PC-3 (cell line): ENCODE measurements at regions not wholly inside any gene's neighbourhood (a gene's known extent, or its start where the extent isn't known, plus 50 kb on each side); places are given as distances from the start of the nearest gene placed in this dataset.

Source experiments
- ATAC-seq: fragments of 200-7000 bp; cut with Tn5 transposase; 2 replicates; pipeline ENCODE4 v1.9.1; 2020; ENCODE audit warnings: mild to moderate bottlenecking, moderate library complexity
- BruUV-seq: library from RNA; stranded (reverse); fragments of 400-500 nt; replicated peaks from 2 replicates; lab custom pipeline; 2021; lab: Mats Ljungman, UMichigan
- CTCF ChIA-PET: fragments of 300-600 bp; sonication (Branson Sonifier 250); formaldehyde crosslinking; loops from one replicate; lab custom pipeline; 2022; ENCODE audit warnings: antibody characterized with exemption; lab: Charles Lee
- POLR2A ChIA-PET: fragments of 300-600 bp; sonication (Branson Sonifier 250); formaldehyde crosslinking; loops from one replicate; lab custom pipeline; 2022; ENCODE audit warnings: antibody characterized with exemption; ENCODE audit not compliant: unreplicated experiment; lab: Charles Lee
- DNase-seq: peaks from one replicate; pipeline ENCODE4 v3.0.0-alpha.2; 2015
- H2AFZ ChIP-seq: fragments of 300-600 bp; sonication (generic); 2 replicates; pipeline ENCODE4 v1.6.0; 2016; ENCODE audit warnings: antibody characterized with exemption, low read length
- H3F3A ChIP-seq: fragments of 300-600 bp; sonication (generic); one replicate; pipeline ENCODE4 v1.6.0; 2017; ENCODE audit warnings: antibody characterized with exemption, low read length, control low read depth, mild to moderate bottlenecking; ENCODE audit not compliant: unreplicated experiment
- H3K27ac ChIP-seq: fragments of 300-600 bp; sonication (generic); 2 replicates; pipeline ENCODE4 v1.5.1; 2016; ENCODE audit warnings: mild to moderate bottlenecking, low read length
- H3K27me3 ChIP-seq: fragments of 300-600 bp; sonication (generic); 2 replicates; pipeline ENCODE4 v1.6.1; 2016; ENCODE audit warnings: low read length, mixed read lengths
- H3K36me3 ChIP-seq: fragments of 300-600 bp; sonication (generic); 2 replicates; pipeline ENCODE4 v1.6.1; 2016; ENCODE audit warnings: low read depth, mixed run types, low read length, mixed read lengths
- H3K4me1 ChIP-seq: fragments of 300-600 bp; sonication (generic); 2 replicates; pipeline ENCODE4 v1.5.1; 2016; ENCODE audit warnings: low read length; ENCODE audit not compliant: insufficient read depth
- H3K4me2 ChIP-seq: fragments of 300-600 bp; sonication (generic); 2 replicates; pipeline ENCODE4 v1.6.0; 2016; ENCODE audit warnings: low read length
- H3K4me3 ChIP-seq: fragments of 300-600 bp; sonication (generic); 2 replicates; pipeline ENCODE4 v1.5.1; 2016; ENCODE audit warnings: mild to moderate bottlenecking, low read length, mixed read lengths
- H3K79me2 ChIP-seq: fragments of 300-600 bp; sonication (generic); 2 replicates; pipeline ENCODE4 v1.6.1; 2017; ENCODE audit warnings: low read length, mixed read lengths
- H3K9ac ChIP-seq: fragments of 300-600 bp; sonication (generic); 2 replicates; pipeline ENCODE4 v1.6.0; 2016; ENCODE audit warnings: mild to moderate bottlenecking, low read length
- H3K9me2 ChIP-seq: fragments of 300-600 bp; sonication (generic); replicated peaks from 2 replicates; pipeline ENCODE4 v1.6.1; 2016; ENCODE audit warnings: mixed run types, low read length, mixed read lengths
- H3K9me3 ChIP-seq: fragments of 300-600 bp; sonication (generic); 2 replicates; pipeline ENCODE4 v1.6.1; 2016; ENCODE audit warnings: low read length, mixed read lengths
- H4K20me1 ChIP-seq: fragments of 300-600 bp; sonication (generic); 2 replicates; pipeline ENCODE4 v1.6.1; 2016; ENCODE audit warnings: low read length, mixed read lengths
- CTCF ChIP-seq: fragments of 300-600 bp; sonication (generic); conservative IDR thresholded peaks from 2 replicates; pipeline ENCODE4 v1.5.1; 2017; ENCODE audit warnings: antibody characterized with exemption, low read depth, mild to moderate bottlenecking, low read length
- EZH2 ChIP-seq: fragments of 300-600 bp; sonication (generic); IDR thresholded peaks from one replicate; pipeline ENCODE4 v1.6.1; 2017; ENCODE audit warnings: antibody characterized with exemption, mild to moderate bottlenecking, low read length; ENCODE audit not compliant: unreplicated experiment
- EZH2phosphoT487 ChIP-seq: fragments of 300-600 bp; sonication (generic); IDR thresholded peaks from 2 replicates; pipeline ENCODE4 v1.6.1; 2018; ENCODE audit warnings: mild to moderate bottlenecking, antibody characterized with exemption, low read length, borderline replicate concordance
- intact Hi-C: fragments of 100-400 bp; cut with micrococcal nuclease; formaldehyde crosslinking; loops from 2 replicates; pipeline ENCODE4 v1.9.0; 2023

- no peaks in the 10 kb centered on the region for H3K79me2 ChIP-seq
- CTCF ChIA-PET, result no interaction called here
- no peak overlapping the region for H3K9ac ChIP-seq
- no peaks in the 10 kb centered on the region for H4K20me1 ChIP-seq
- POLR2A ChIA-PET, result no interaction called here
- H3K9me2 ChIP-seq, result no peaks in the 10 kb centered on the region
- TF ChIP-seq EZH2phosphoT487, result no peak
- TF ChIP-seq CTCF, result no peak
- TF ChIP-seq EZH2, result no peak
- no peaks in the 10 kb centered on the region for H3K36me3 ChIP-seq
- no peak overlapping the region for H3K27ac ChIP-seq
- no peak overlapping the region for H3K4me3 ChIP-seq
- H3K4me2 ChIP-seq, result no peak overlapping the region
- H2AFZ ChIP-seq, result no peak overlapping the region
- ATAC-seq (no peak), DNase-seq (no peak)
- H3K4me1 ChIP-seq, result no peaks in the 10 kb centered on the region
- no peaks in the 10 kb centered on the region for H3F3A ChIP-seq
- no TSS peak for BruUV-seq
- intact Hi-C loops, result no loop called here
- H3K27me3 ChIP-seq, result no peaks in the 10 kb centered on the region
- H3K9me3 ChIP-seq, result no peaks in the 10 kb centered on the region; the same call in 1 of the 2 replicates
These were observed 510.1 kb downstream of the TMTC2 start for GRCh38 chr12:83196694-83197350.

- no peaks in the 10 kb centered on the region for H3F3A ChIP-seq
- H4K20me1 ChIP-seq, result no peaks in the 10 kb centered on the region
- intact Hi-C loops, result no loop called here
- no peak for ATAC-seq
- H3K9ac ChIP-seq, result no peak overlapping the region
- H3K9me2 ChIP-seq, result no peaks in the 10 kb centered on the region
- BruUV-seq, result no TSS peak
- no peak overlapping the region for H2AFZ ChIP-seq
- CTCF ChIA-PET, result no interaction called here
- H3K4me2 ChIP-seq, result no peak overlapping the region
- H3K27me3 ChIP-seq, result no peaks in the 10 kb centered on the region
- H3K27ac ChIP-seq, result no peak overlapping the region
- H3K4me1 ChIP-seq, result no peaks in the 10 kb centered on the region
- no peak for TF ChIP-seq EZH2
- no peak for TF ChIP-seq EZH2phosphoT487
- TF ChIP-seq CTCF, result no peak
- POLR2A ChIA-PET, result no interaction called here
- no peak for DNase-seq
- H3K79me2 ChIP-seq, result no peaks in the 10 kb centered on the region
- H3K9me3 ChIP-seq, result no peaks in the 10 kb centered on the region
- H3K4me3 ChIP-seq, result no peak overlapping the region
- no peaks in the 10 kb centered on the region for H3K36me3 ChIP-seq
These were observed 504.1 kb downstream of the TMTC2 start for GRCh38 chr12:83190631-83191390.

- intact Hi-C loops, result no loop called here
- H3K27ac ChIP-seq, result no peak overlapping the region
- H3K9me2 ChIP-seq, result no peaks in the 10 kb centered on the region
- no peaks in the 10 kb centered on the region for H3F3A ChIP-seq
- H2AFZ ChIP-seq, result no peak overlapping the region
- H3K36me3 ChIP-seq, result no peaks in the 10 kb centered on the region
- ChIA-PET CTCF (no interaction called here), POLR2A (no interaction called here)
- H3K4me1 ChIP-seq, result no peaks in the 10 kb centered on the region
- TF ChIP-seq EZH2, result no peak
- TF ChIP-seq EZH2phosphoT487, result no peak
- TF ChIP-seq CTCF, result no peak
- ATAC-seq, result no peak
- H3K4me3 ChIP-seq, result no peak overlapping the region
- H3K9ac ChIP-seq, result no peak overlapping the region
- DNase-seq, result no peak
- H3K4me2 ChIP-seq, result no peak overlapping the region
- H3K9me3 ChIP-seq, result no peaks in the 10 kb centered on the region
- BruUV-seq, result no TSS peak
- no peaks in the 10 kb centered on the region for H4K20me1 ChIP-seq
- no peaks in the 10 kb centered on the region for H3K79me2 ChIP-seq
- no peaks in the 10 kb centered on the region for H3K27me3 ChIP-seq
These were observed 499.7 kb downstream of the TMTC2 start for GRCh38 chr12:83186419-83186818.
